Esophagus muscularis mucosa (tissue), 4 donors: ENCODE measurements at regions not wholly inside any gene's neighbourhood (a gene's known extent, or its start where the extent isn't known, plus 50 kb on each side); places are given as distances from the start of the nearest gene placed in this dataset.
"Not testable (repeated sequence)": the region's sequence is repeated elsewhere in the genome, so short reads cannot be mapped to it uniquely, and the experiment has no call there.

ENCODE experiments used
- EP300 ChIP-seq: sonication (generic); formaldehyde crosslinking; IDR thresholded peaks from one replicate; pipeline ENCODE4 v1.6.1; 2017; ENCODE audit warnings: antibody characterized with exemption
- POLR2A ChIP-seq: fragments of 450-650 bp; IDR thresholded peaks from one replicate; pipeline ENCODE4 v1.6.1; 2017; ENCODE audit warnings: antibody characterized with exemption, moderate library complexity, mild to moderate bottlenecking, low read depth
- POLR2AphosphoS5 ChIP-seq, 2 donors: sonication (generic); formaldehyde crosslinking; IDR thresholded peaks; one replicate each; pipeline ENCODE4 v1.6.1; 2017; ENCODE audit warnings: antibody characterized with exemption in 2 of 2
- TF ChIP-seq, protein P1 (sequence below), 3 experiments: fragments of 200-600 bp in 2 of 3; fragments of 450-650 bp in 1 of 3; sonication (generic) in 2 of 3; IDR thresholded peaks; one replicate each; pipeline ENCODE4 v1.5.1; 2017 to 2019; ENCODE audit warnings: antibody characterized with exemption in 3 of 3, mild to moderate bottlenecking in 2 of 3, moderate library complexity in 1 of 3

DNA sequence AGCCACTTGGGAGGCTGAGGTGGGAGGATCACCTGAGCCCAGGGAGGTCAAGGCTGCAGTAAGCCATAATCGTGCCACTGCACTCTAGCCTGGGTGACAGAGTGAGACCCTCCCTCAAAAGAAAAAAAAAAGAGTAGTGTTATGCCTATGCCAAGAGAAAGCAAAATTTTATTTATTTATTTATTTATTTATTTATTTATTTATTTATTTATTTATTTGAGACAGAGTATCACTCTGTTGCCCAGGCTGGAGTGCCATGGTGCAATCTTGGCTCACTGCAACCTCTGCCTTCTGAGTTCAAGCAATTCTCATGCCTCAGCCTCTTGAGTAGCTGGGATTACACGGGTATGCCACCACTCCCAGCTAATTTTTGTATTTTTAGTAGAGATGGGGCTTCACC lies 72.6 kb upstream of the RAPGEF2 start:
- TF ChIP-seq, protein P1, sequence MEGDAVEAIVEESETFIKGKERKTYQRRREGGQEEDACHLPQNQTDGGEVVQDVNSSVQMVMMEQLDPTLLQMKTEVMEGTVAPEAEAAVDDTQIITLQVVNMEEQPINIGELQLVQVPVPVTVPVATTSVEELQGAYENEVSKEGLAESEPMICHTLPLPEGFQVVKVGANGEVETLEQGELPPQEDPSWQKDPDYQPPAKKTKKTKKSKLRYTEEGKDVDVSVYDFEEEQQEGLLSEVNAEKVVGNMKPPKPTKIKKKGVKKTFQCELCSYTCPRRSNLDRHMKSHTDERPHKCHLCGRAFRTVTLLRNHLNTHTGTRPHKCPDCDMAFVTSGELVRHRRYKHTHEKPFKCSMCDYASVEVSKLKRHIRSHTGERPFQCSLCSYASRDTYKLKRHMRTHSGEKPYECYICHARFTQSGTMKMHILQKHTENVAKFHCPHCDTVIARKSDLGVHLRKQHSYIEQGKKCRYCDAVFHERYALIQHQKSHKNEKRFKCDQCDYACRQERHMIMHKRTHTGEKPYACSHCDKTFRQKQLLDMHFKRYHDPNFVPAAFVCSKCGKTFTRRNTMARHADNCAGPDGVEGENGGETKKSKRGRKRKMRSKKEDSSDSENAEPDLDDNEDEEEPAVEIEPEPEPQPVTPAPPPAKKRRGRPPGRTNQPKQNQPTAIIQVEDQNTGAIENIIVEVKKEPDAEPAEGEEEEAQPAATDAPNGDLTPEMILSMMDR (IDR thresholded peaks at IDR 0.05): not testable (repeated sequence)
- TF ChIP-seq POLR2A; POLR2AphosphoS5 (IDR thresholded peaks at IDR 0.05); EP300: not testable (repeated sequence)
